IMR-90 (cell line): ENCODE measurements at regions not wholly inside any gene's neighbourhood (a gene's known extent, or its start where the extent isn't known, plus 50 kb on each side); places are given as distances from the start of the nearest gene placed in this dataset.

Experiments
- ATAC-seq: fragments of 200-7000 bp; cut with Tn5 transposase; 2 replicates; pipeline ENCODE4 v1.9.1; 2020; ENCODE audit warnings: low read depth, mild to moderate bottlenecking, moderate library complexity
- BruUV-seq: library from RNA; stranded (reverse); fragments of 400-500 nt; replicated peaks from 2 replicates; lab custom pipeline; 2021; lab: Mats Ljungman, UMichigan
- CTCF ChIA-PET: fragments of 300-600 bp; formaldehyde crosslinking; extraction: SDS; loops from one replicate; lab custom pipeline; 2021; ENCODE audit warnings: antibody characterized with exemption; lab: Yijun Ruan, JAX
- POLR2A ChIA-PET: fragments of 300-600 bp; sonication (Branson Sonifier 250); formaldehyde crosslinking; loops from one replicate; lab custom pipeline; 2022; ENCODE audit warnings: antibody characterized with exemption; ENCODE audit not compliant: unreplicated experiment; lab: Charles Lee
- DNase-seq: peaks from one replicate; pipeline ENCODE4 v3.0.0; 2013
- H2AFZ ChIP-seq: replicated peaks from 2 replicates; pipeline ENCODE3; 2013; ENCODE audit warnings: low read length, mild to moderate bottlenecking; ENCODE audit not compliant: poor library complexity
- H2AK5ac ChIP-seq: 2 replicates; pipeline ENCODE4 v1.6.1; 2013; ENCODE audit warnings: low read depth, low read length, inconsistent platforms
- H2AK9ac ChIP-seq: replicated peaks from 2 replicates; pipeline ENCODE3; 2013; ENCODE audit warnings: mild to moderate bottlenecking, low read depth, low read length, moderate library complexity; ENCODE audit not compliant: poor library complexity
- H2BK120ac ChIP-seq: 2 replicates; pipeline ENCODE4 v1.6.1; 2013; ENCODE audit warnings: low read depth, low read length, inconsistent platforms
- H2BK15ac ChIP-seq: 3 replicates; pipeline ENCODE4 v1.6.1; 2013; ENCODE audit warnings: low read depth, low read length, inconsistent platforms
- H2BK20ac ChIP-seq: 2 replicates; pipeline ENCODE4 v1.6.1; 2013; ENCODE audit warnings: low read depth, mild to moderate bottlenecking, inconsistent platforms, low read length, moderate library complexity
- H2BK5ac ChIP-seq: 2 replicates; pipeline ENCODE4 v1.6.1; 2013; ENCODE audit warnings: mild to moderate bottlenecking, low read depth, low read length, inconsistent platforms; ENCODE audit not compliant: poor library complexity, severe bottlenecking
- H3K14ac ChIP-seq: replicated peaks from 2 replicates; pipeline ENCODE4 v1.6.1; 2013; ENCODE audit warnings: low read depth, low read length, inconsistent platforms
- H3K18ac ChIP-seq: 2 replicates; pipeline ENCODE4 v1.6.1; 2013; ENCODE audit warnings: low read depth, low read length, control low read depth
- H3K23ac ChIP-seq: 2 replicates; pipeline ENCODE4 v1.6.1; 2013; ENCODE audit warnings: low read depth, low read length, inconsistent platforms
- H3K27ac ChIP-seq: 2 replicates; pipeline ENCODE4 v1.5.1; 2013; ENCODE audit warnings: mild to moderate bottlenecking, control low read depth, low read length; ENCODE audit not compliant: insufficient read depth
- H3K27me3 ChIP-seq: 2 replicates; pipeline ENCODE4 v1.6.1; 2013; ENCODE audit warnings: low read length; ENCODE audit not compliant: control insufficient read depth, insufficient read depth
- H3K36me3 ChIP-seq: 2 replicates; pipeline ENCODE4 v1.6.1; 2013; ENCODE audit warnings: low read length, mixed read lengths; ENCODE audit not compliant: control insufficient read depth, insufficient read depth
- H3K4ac ChIP-seq: 2 replicates; pipeline ENCODE4 v1.6.1; 2013; ENCODE audit warnings: low read depth, low read length, inconsistent platforms
- H3K4me1 ChIP-seq: 2 replicates; pipeline ENCODE4 v1.6.1; 2013; ENCODE audit warnings: low read length, mixed read lengths; ENCODE audit not compliant: control insufficient read depth, insufficient read depth
- H3K4me2 ChIP-seq: 2 replicates; pipeline ENCODE4 v1.6.1; 2013; ENCODE audit warnings: low read depth, mild to moderate bottlenecking, control low read depth, low read length, moderate library complexity
- H3K4me3 ChIP-seq: 2 replicates; pipeline ENCODE4 v1.5.1; 2013; ENCODE audit warnings: low read depth, mild to moderate bottlenecking, control low read depth, low read length, moderate library complexity; ENCODE audit not compliant: insufficient read depth
- H3K56ac ChIP-seq: 2 replicates; pipeline ENCODE4 v1.6.1; 2013; ENCODE audit warnings: low read length, inconsistent platforms; ENCODE audit not compliant: insufficient read depth; ENCODE audit errors: extremely low read depth
- H3K79me1 ChIP-seq, 2 experiments: 2 replicates each; pipeline ENCODE4 v1.6.1; 2013; ENCODE audit warnings: low read length in 2 of 2, inconsistent platforms in 1 of 2, low read depth in 1 of 2
- H3K9ac ChIP-seq: 2 replicates; pipeline ENCODE4 v1.6.1; 2013; ENCODE audit warnings: low read depth, low read length, control low read depth
- H3K9me1 ChIP-seq: 2 replicates; pipeline ENCODE4 v1.6.1; 2013; ENCODE audit warnings: low read length, inconsistent platforms; ENCODE audit not compliant: insufficient read depth
- H3K9me3 ChIP-seq: 2 replicates; pipeline ENCODE4 v1.6.1; 2013; ENCODE audit warnings: low read length; ENCODE audit not compliant: control insufficient read depth, insufficient read depth
- H4K20me1 ChIP-seq: 2 replicates; pipeline ENCODE4 v1.6.1; 2013; ENCODE audit warnings: low read length, inconsistent platforms; ENCODE audit not compliant: insufficient read depth
- H4K5ac ChIP-seq: 2 replicates; pipeline ENCODE4 v1.6.1; 2013; ENCODE audit warnings: mild to moderate bottlenecking, low read depth, low read length, control low read depth
- H4K8ac ChIP-seq, 2 experiments: 2 replicates each; pipeline ENCODE4 v1.6.1; 2013; ENCODE audit warnings: low read depth in 2 of 2, low read length in 2 of 2, control low read depth in 1 of 2, inconsistent platforms in 1 of 2
- H4K91ac ChIP-seq: 2 replicates; pipeline ENCODE4 v1.6.1; 2013; ENCODE audit warnings: low read depth, low read length, inconsistent platforms; ENCODE audit not compliant: insufficient read depth
- MAZ ChIP-seq: IDR thresholded peaks from 2 replicates; pipeline ENCODE4 v1.6.1; 2012; ENCODE audit warnings: low read depth, mild to moderate bottlenecking, low read length, improper control_type of control experiment, moderate library complexity, borderline replicate concordance
- WGBS, 2 experiments: methylation state at CpG; one replicate each; pipeline versions ENCODE4 v1.1.5 to v1.1.7; 2013; ENCODE audit warnings: missing lambda C conversion rate in 2 of 2; ENCODE audit not compliant: insufficient read length in 1 of 2; ENCODE audit errors: extremely low coverage in 2 of 2; 5-methylcytosine and 5-hydroxymethylcytosine counted together
- dilution Hi-C: fragments of 300-500 bp; cut with HindIII; formaldehyde crosslinking; loops from one replicate; pipeline ENCODE4 v1.14.3; 2018; ENCODE audit warnings: low sequenced_read_pairs; ENCODE audit not compliant: unreplicated experiment
- in situ Hi-C: fragments of 300-500 bp; cut with MboI; formaldehyde crosslinking; loops from 3 replicates; pipeline ENCODE4 v1.14.3; 2019; ENCODE audit warnings: low sequenced_read_pairs, inconsistent platforms, mixed read lengths
- intact Hi-C: fragments of 100-400 bp; cut with micrococcal nuclease; formaldehyde crosslinking; loops from 2 replicates; pipeline ENCODE4 v1.10.0; 2022

GRCh38 chr21:18478513-18478912, 74.9 kb upstream of the TMPRSS15 start:
- no peak overlapping the region for H3K9ac ChIP-seq
- no TSS peak for BruUV-seq
- no peak overlapping the region for H2AK5ac ChIP-seq
- no peak overlapping the region for H3K4ac ChIP-seq
- no peak overlapping the region for H3K4me3 ChIP-seq
- no peak overlapping the region for H3K4me2 ChIP-seq
- no peak for ATAC-seq
- intact Hi-C loops (loop anchor here (5.0 kb wide), 1 partner anchor 934 kb away; no protein-coding TSS in a partner anchor), in situ Hi-C loops (no loop called here), dilution Hi-C loops (no loop called here)
- H3K23ac ChIP-seq: no peak overlapping the region
- H2BK120ac ChIP-seq: no peak overlapping the region
- no peak overlapping the region for H4K5ac ChIP-seq
- TF ChIP-seq MAZ: no peak
- no peaks in the 10 kb centered on the region for H3K79me1 ChIP-seq
- no peaks in the 10 kb centered on the region for H3K9me3 ChIP-seq
- no peaks in the 10 kb centered on the region for H4K20me1 ChIP-seq
- no peak overlapping the region for H4K8ac ChIP-seq
- no peak overlapping the region for H2AK9ac ChIP-seq
- CTCF ChIA-PET: no interaction called here
- no peak overlapping the region for H3K18ac ChIP-seq
- H3K14ac ChIP-seq: no peak overlapping the region
- no peak overlapping the region for H3K27ac ChIP-seq
- H3K4me1 ChIP-seq: no peaks in the 10 kb centered on the region
- H2BK15ac ChIP-seq: no peak overlapping the region
- no peak overlapping the region for H2BK5ac ChIP-seq
- no peaks in the 10 kb centered on the region for H3K36me3 ChIP-seq
- H3K9me1 ChIP-seq: no peaks in the 10 kb centered on the region
- no peak overlapping the region for H2BK20ac ChIP-seq
- no peak overlapping the region for H4K91ac ChIP-seq
- no peak overlapping the region for H2AFZ ChIP-seq
- H3K56ac ChIP-seq: no peak overlapping the region
- H3K27me3 ChIP-seq: no peaks in the 10 kb centered on the region
- DNase-seq: no peak
- no CpG with 5 or more reads among the region's 1 CpG for WGBS, 2 experiments
- POLR2A ChIA-PET: no interaction called here
